ENCODE measurements at regions not wholly inside any gene's neighbourhood (a gene's known extent, or its start where the extent isn't known, plus 50 kb on each side); places are given as distances from the start of the nearest gene placed in this dataset.

GRCh38 chrX:131729295-131729694 is 185.4 kb downstream of the OR13H1 start:
- H3K4me1 Mint-ChIP-seq = no peaks in the 10 kb centered on the region
- H3K36me3 Mint-ChIP-seq = peaks cover 16% of the 10 kb centered on the region
- no peak overlapping the region for H3K4me3 Mint-ChIP-seq
- H3K9me3 Mint-ChIP-seq = peaks cover 5% of the 10 kb centered on the region
- no peaks in the 10 kb centered on the region for H3K27me3 Mint-ChIP-seq
- no peak overlapping the region for H3K27ac Mint-ChIP-seq
- DNase-seq = no peak

GRCh38 chrX:131734621-131735020 is 190.7 kb downstream of the OR13H1 start:
- H3K27ac Mint-ChIP-seq = no peak overlapping the region
- H3K9me3 Mint-ChIP-seq = peaks cover under 1% of the 10 kb centered on the region
- H3K4me3 Mint-ChIP-seq = no peak overlapping the region
- no peaks in the 10 kb centered on the region for H3K4me1 Mint-ChIP-seq
- DNase-seq = no peak
- peaks cover 11% of the 10 kb centered on the region for H3K36me3 Mint-ChIP-seq
- no peaks in the 10 kb centered on the region for H3K27me3 Mint-ChIP-seq

- Mint-ChIP-seq H3K36me3 (peaks cover 15% of the 10 kb centered on the region), H3K27me3 (no peaks in the 10 kb centered on the region), H3K9me3 (peaks cover 3% of the 10 kb centered on the region), H3K27ac (no peak overlapping the region), H3K4me1 (no peaks in the 10 kb centered on the region), H3K4me3 (no peak overlapping the region)
- no peak for DNase-seq
These were observed 191.3 kb downstream of the OR13H1 start for GRCh38 chrX:131735127-131735526.

- Mint-ChIP-seq H3K4me3 (no peak overlapping the region), H3K9me3 (peaks cover 4% of the 10 kb centered on the region), H3K27ac (no peak overlapping the region), H3K36me3 (peaks cover 30% of the 10 kb centered on the region), H3K27me3 (no peaks in the 10 kb centered on the region), H3K4me1 (no peaks in the 10 kb centered on the region)
- DNase-seq = no peak
These were observed 195.9 kb downstream of the OR13H1 start for GRCh38 chrX:131739823-131740222.

GRCh38 chrX:131741103-131741581 is 197.3 kb downstream of the OR13H1 start:
- H3K36me3 Mint-ChIP-seq = peaks cover 28% of the 10 kb centered on the region
- DNase-seq = no peak
- H3K9me3 Mint-ChIP-seq = peaks cover 4% of the 10 kb centered on the region
- H3K27me3 Mint-ChIP-seq = no peaks in the 10 kb centered on the region
- H3K4me3 Mint-ChIP-seq = no peak overlapping the region
- no peaks in the 10 kb centered on the region for H3K4me1 Mint-ChIP-seq
- H3K27ac Mint-ChIP-seq = no peak overlapping the region

- Mint-ChIP-seq H3K27ac (no peak overlapping the region), H3K4me1 (no peaks in the 10 kb centered on the region), H3K9me3 (peaks cover 1% of the 10 kb centered on the region), H3K36me3 (peaks cover 21% of the 10 kb centered on the region), H3K27me3 (no peaks in the 10 kb centered on the region), H3K4me3 (no peak overlapping the region)
- DNase-seq = no peak
These were observed 202.1 kb downstream of the OR13H1 start for GRCh38 chrX:131745942-131746489.

- no peak for DNase-seq
- Mint-ChIP-seq H3K36me3 (peaks cover 15% of the 10 kb centered on the region), H3K4me3 (no peak overlapping the region), H3K27ac (no peak overlapping the region), H3K9me3 (peaks cover 1% of the 10 kb centered on the region), H3K4me1 (no peaks in the 10 kb centered on the region), H3K27me3 (no peaks in the 10 kb centered on the region)
These were observed 202.7 kb downstream of the OR13H1 start for GRCh38 chrX:131746491-131746968.

- H3K27me3 Mint-ChIP-seq = no peaks in the 10 kb centered on the region
- H3K4me3 Mint-ChIP-seq = no peak overlapping the region
- no peak overlapping the region for H3K27ac Mint-ChIP-seq
- DNase-seq = no peak
- H3K9me3 Mint-ChIP-seq = peaks cover 1% of the 10 kb centered on the region
- no peaks in the 10 kb centered on the region for H3K4me1 Mint-ChIP-seq
- peaks cover 15% of the 10 kb centered on the region for H3K36me3 Mint-ChIP-seq
These were observed 203.3 kb downstream of the OR13H1 start for GRCh38 chrX:131747173-131747572.

- H3K4me3 Mint-ChIP-seq = no peak overlapping the region
- H3K4me1 Mint-ChIP-seq = no peaks in the 10 kb centered on the region
- peaks cover 7% of the 10 kb centered on the region for H3K36me3 Mint-ChIP-seq
- H3K27me3 Mint-ChIP-seq = no peaks in the 10 kb centered on the region
- no peak overlapping the region for H3K27ac Mint-ChIP-seq
- DNase-seq = no peak
- H3K9me3 Mint-ChIP-seq = no peaks in the 10 kb centered on the region
These were observed 208.8 kb downstream of the OR13H1 start for GRCh38 chrX:131752493-131753198.

- H3K27me3 Mint-ChIP-seq = no peaks in the 10 kb centered on the region
- H3K27ac Mint-ChIP-seq = no peak overlapping the region
- no peaks in the 10 kb centered on the region for H3K4me1 Mint-ChIP-seq
- H3K9me3 Mint-ChIP-seq = no peaks in the 10 kb centered on the region
- no peak overlapping the region for H3K4me3 Mint-ChIP-seq
- peaks cover 14% of the 10 kb centered on the region for H3K36me3 Mint-ChIP-seq
- no peak for DNase-seq
These were observed 218.9 kb downstream of the OR13H1 start for GRCh38 chrX:131762802-131763234.

- DNase-seq = no peak
- Mint-ChIP-seq H3K27me3 (no peaks in the 10 kb centered on the region), H3K27ac (no peak overlapping the region), H3K9me3 (no peaks in the 10 kb centered on the region), H3K4me3 (no peak overlapping the region), H3K4me1 (no peaks in the 10 kb centered on the region), H3K36me3 (peaks cover 16% of the 10 kb centered on the region)
These were observed 219.8 kb downstream of the OR13H1 start for GRCh38 chrX:131763674-131764073.

GRCh38 chrX:131764216-131764615 is 220.3 kb downstream of the OR13H1 start:
- H3K4me1 Mint-ChIP-seq = no peaks in the 10 kb centered on the region
- peaks cover 16% of the 10 kb centered on the region for H3K36me3 Mint-ChIP-seq
- H3K4me3 Mint-ChIP-seq = no peak overlapping the region
- no peak for DNase-seq
- no peaks in the 10 kb centered on the region for H3K27me3 Mint-ChIP-seq
- H3K27ac Mint-ChIP-seq = no peak overlapping the region
- H3K9me3 Mint-ChIP-seq = no peaks in the 10 kb centered on the region

GRCh38 chrX:131778269-131779218 is 234.7 kb downstream of the OR13H1 start:
- no peak overlapping the region for H3K27ac Mint-ChIP-seq
- no peaks in the 10 kb centered on the region for H3K4me1 Mint-ChIP-seq
- H3K9me3 Mint-ChIP-seq = no peaks in the 10 kb centered on the region
- H3K4me3 Mint-ChIP-seq = no peak overlapping the region
- no peaks in the 10 kb centered on the region for H3K27me3 Mint-ChIP-seq
- no peaks in the 10 kb centered on the region for H3K36me3 Mint-ChIP-seq
- no peak for DNase-seq

- no peaks in the 10 kb centered on the region for H3K4me1 Mint-ChIP-seq
- H3K9me3 Mint-ChIP-seq = no peaks in the 10 kb centered on the region
- peaks cover 2% of the 10 kb centered on the region for H3K36me3 Mint-ChIP-seq
- no peak overlapping the region for H3K27ac Mint-ChIP-seq
- no peaks in the 10 kb centered on the region for H3K27me3 Mint-ChIP-seq
- H3K4me3 Mint-ChIP-seq = no peak overlapping the region
- DNase-seq = no peak
These were observed 235.4 kb downstream of the OR13H1 start for GRCh38 chrX:131779306-131779705.

GRCh38 chrX:131779741-131780140 is 235.9 kb downstream of the OR13H1 start:
- Mint-ChIP-seq H3K27me3 (no peaks in the 10 kb centered on the region), H3K27ac (no peak overlapping the region), H3K4me3 (no peak overlapping the region)

More at GRCh38 chrX:131779741-131780140, 235.9 kb downstream of the OR13H1 start:
- H3K4me1 Mint-ChIP-seq = no peaks in the 10 kb centered on the region
- DNase-seq = no peak
- no peaks in the 10 kb centered on the region for H3K9me3 Mint-ChIP-seq
- H3K36me3 Mint-ChIP-seq = peaks cover 2% of the 10 kb centered on the region
